ENCODE measurements at regions not wholly inside any gene's neighbourhood (a gene's known extent, or its start where the extent isn't known, plus 50 kb on each side); places are given as distances from the start of the nearest gene placed in this dataset.

GRCh38 chr2:240353944-240354343, 81.5 kb upstream of the GPC1 start:
- H3K27ac ChIP-seq = no peak overlapping the region
- TF ChIP-seq CTCF (conservative IDR thresholded peaks at IDR 0.05) = no peak
- TF ChIP-seq ZFX (IDR thresholded peaks at IDR 0.05) = no peak

- TF ChIP-seq CTCF (conservative IDR thresholded peaks at IDR 0.05) (no peak), ZFX (IDR thresholded peaks at IDR 0.05) (no peak)
- no peak overlapping the region for H3K27ac ChIP-seq
Observed at GRCh38 chr2:240355001-240355891, 80.2 kb upstream of the GPC1 start.

GRCh38 chr2:240355962-240356361, 79.5 kb upstream of the GPC1 start:
- H3K27ac ChIP-seq = no peak overlapping the region
- TF ChIP-seq CTCF (conservative IDR thresholded peaks at IDR 0.05) = no peak
- TF ChIP-seq ZFX (IDR thresholded peaks at IDR 0.05) = no peak

- TF ChIP-seq ZFX (IDR thresholded peaks at IDR 0.05) (no peak), CTCF (conservative IDR thresholded peaks at IDR 0.05) (no peak)
- no peak overlapping the region for H3K27ac ChIP-seq
Observed at GRCh38 chr2:240356700-240357640, 78.5 kb upstream of the GPC1 start.

GRCh38 chr2:240357641-240358012, 77.8 kb upstream of the GPC1 start:
- no peak for TF ChIP-seq ZFX (IDR thresholded peaks at IDR 0.05)
- TF ChIP-seq CTCF (conservative IDR thresholded peaks at IDR 0.05) = no peak

GRCh38 chr2:240358080-240358479, 77.4 kb upstream of the GPC1 start:
- H3K27ac ChIP-seq = no peak overlapping the region
- no peak for TF ChIP-seq ZFX (IDR thresholded peaks at IDR 0.05)

More at GRCh38 chr2:240357641-240358012, 77.8 kb upstream of the GPC1 start:
- no peak overlapping the region for H3K27ac ChIP-seq

- no peak overlapping the region for H3K27ac ChIP-seq
- TF ChIP-seq CTCF (conservative IDR thresholded peaks at IDR 0.05) (no peak), ZFX (IDR thresholded peaks at IDR 0.05) (no peak)
Observed at GRCh38 chr2:240358821-240359397, 76.6 kb upstream of the GPC1 start.

Data from C4-2B (cell line).